K562 (cell line): ENCODE measurements at regions not wholly inside any gene's neighbourhood (a gene's known extent, or its start where the extent isn't known, plus 50 kb on each side); places are given as distances from the start of the nearest gene placed in this dataset.
"Not testable (repeated sequence)": the region's sequence is repeated elsewhere in the genome, so short reads cannot be mapped to it uniquely, and the experiment has no call there.

Experiments used
- ATAC-seq: fragments of 200-7000 bp; cut with Tn5 transposase; 3 replicates; pipeline ENCODE4 v1.9.1; 2020; ENCODE audit warnings: moderate library complexity
- BruUV-seq: library from RNA; stranded (reverse); fragments of 400-500 nt; replicated peaks from 2 replicates; lab custom pipeline; 2021; lab: Mats Ljungman, UMichigan
- CTCF ChIA-PET: fragments of 300-600 bp; formaldehyde crosslinking; extraction: SDS; loops from one replicate; lab custom pipeline; 2021; ENCODE audit warnings: low intra/inter-chr PET ratio; lab: Yijun Ruan, JAX
- POLR2A ChIA-PET: fragments of 300-600, 350-650 bp; sonication (Branson Sonifier 250); formaldehyde crosslinking; extraction: SDS; loops from one replicate; lab custom pipeline; 2021; ENCODE audit warnings: antibody characterized with exemption, inconsistent platforms; lab: Yijun Ruan, JAX
- DNase-seq, 4 experiments: peaks; one replicate each; pipeline versions ENCODE4 v3.0.0 to v3.0.0-alpha.2; 2011 to 2018; ENCODE audit warnings: low spot score in 3 of 4, mixed read lengths in 3 of 4; ENCODE audit errors: extremely low read depth in 1 of 4
- FAIRE-seq: peaks from 2 replicates; lab custom pipeline; 2011; peaks lifted over from hg19 to GRCh38; lab: Jason Lieb, UNC
- H2AFZ ChIP-seq: 2 replicates; pipeline ENCODE4 v1.6.0; 2011; ENCODE audit warnings: low read depth, low read length, control low read depth, inconsistent platforms
- H3K27ac ChIP-seq: fragments of 200-600 bp; 3 replicates; pipeline ENCODE4 v1.8.0; 2011; ENCODE audit warnings: low read depth, mild to moderate bottlenecking, control low read depth, inconsistent platforms, low read length, moderate library complexity, mixed read lengths; ENCODE audit errors: extremely low read depth
- H3K27me3 ChIP-seq, 2 experiments: fragments of 300-600 bp in 1 of 2; 2 replicates in 1 of 2; 3 replicates in 1 of 2; pipeline versions ENCODE4 v1.6.0 to v1.8.0; 2011; ENCODE audit warnings: inconsistent platforms in 2 of 2, low read length in 2 of 2, mild to moderate bottlenecking in 1 of 2, mixed read lengths in 1 of 2, moderate library complexity in 1 of 2; ENCODE audit not compliant: control insufficient read depth in 2 of 2, insufficient read depth in 2 of 2
- H3K36me3 ChIP-seq: fragments of 300-600 bp; 3 replicates; pipeline ENCODE4 v1.8.0; 2011; ENCODE audit warnings: mild to moderate bottlenecking, low read length, inconsistent platforms; ENCODE audit not compliant: control insufficient read depth, insufficient read depth
- H3K4me1 ChIP-seq, 2 experiments: fragments of 200-600 bp in 1 of 2; replicated peaks in 1 of 2; 2 replicates in 1 of 2; 3 replicates in 1 of 2; pipeline versions ENCODE4 v1.5.1 to v1.8.0; 2011; ENCODE audit warnings: inconsistent platforms in 2 of 2, low read length in 2 of 2, mild to moderate bottlenecking in 1 of 2, mixed read lengths in 1 of 2, moderate library complexity in 1 of 2; ENCODE audit not compliant: control insufficient read depth in 2 of 2, insufficient read depth in 2 of 2
- H3K4me2 ChIP-seq: 2 replicates; pipeline ENCODE4 v1.6.1; 2011; ENCODE audit warnings: low read length, control low read depth, inconsistent platforms, mixed read lengths; ENCODE audit not compliant: insufficient read depth
- H3K4me3 ChIP-seq: fragments of 200-600 bp; sonication (generic), shearing (Covaris generic); 2 replicates; pipeline ENCODE4 v1.5.1; 2016; ENCODE audit warnings: control low read depth, inconsistent platforms
- H3K79me2 ChIP-seq: fragments of 200-600 bp; 3 replicates; pipeline ENCODE4 v1.8.0; 2011; ENCODE audit warnings: low read length, inconsistent platforms; ENCODE audit not compliant: control insufficient read depth, insufficient read depth
- H3K9ac ChIP-seq, 2 experiments: 2 replicates each; pipeline versions ENCODE4 v1.6.0 to v1.6.1; 2011; ENCODE audit warnings: low read depth in 2 of 2, low read length in 2 of 2, control low read depth in 1 of 2, inconsistent platforms in 1 of 2, mild to moderate bottlenecking in 1 of 2, mixed read lengths in 1 of 2; ENCODE audit not compliant: insufficient read depth in 1 of 2
- H3K9me1 ChIP-seq: one replicate; pipeline ENCODE4 v1.6.0; 2011; ENCODE audit warnings: inconsistent platforms, mild to moderate bottlenecking, low read length, moderate library complexity; ENCODE audit not compliant: control insufficient read depth, insufficient read depth
- H3K9me3 ChIP-seq: replicated peaks from 2 replicates; pipeline ENCODE4 v1.5.1; 2011; ENCODE audit warnings: low read depth, low read length, inconsistent platforms; ENCODE audit not compliant: control insufficient read depth, insufficient read depth
- H4K20me1 ChIP-seq: replicated peaks from 2 replicates; pipeline ENCODE4 v1.6.1; 2011; ENCODE audit warnings: low read length, inconsistent platforms, mixed read lengths; ENCODE audit not compliant: control insufficient read depth, insufficient read depth
- HDAC2 ChIP-seq: fragments of 450-650 bp; IDR thresholded peaks from 2 replicates; pipeline ENCODE4 v1.6.1; 2016; ENCODE audit warnings: mild to moderate bottlenecking
- KLF10 ChIP-seq: fragments of 250-450 bp; sonication (Bioruptor Pico); IDR thresholded peaks from 2 replicates; pipeline ENCODE4 v1.6.1; 2021; ENCODE audit warnings: matching md5 sums
- ZNF174 ChIP-seq: fragments of 250-450 bp; sonication (Bioruptor Pico); IDR thresholded peaks from 2 replicates; pipeline ENCODE4 v1.4.0; 2020; ENCODE audit warnings: mild to moderate bottlenecking
- WGBS: fragments of 100-300 bp; shearing (Covaris generic); methylation state at CpG from one replicate; pipeline ENCODE4 v1.1.6; 2016; ENCODE audit warnings: low coverage, mixed read lengths; ENCODE audit not compliant: insufficient coverage; ENCODE audit errors: missing lambda C conversion rate; 5-methylcytosine and 5-hydroxymethylcytosine counted together
- in situ Hi-C: fragments of 300-500 bp; cut with MboI; formaldehyde crosslinking; loops from 4 replicates; pipeline ENCODE4 v1.15.0; 2018; ENCODE audit warnings: inconsistent platforms, mixed read lengths
- intact Hi-C: fragments of 100-400 bp; cut with micrococcal nuclease; formaldehyde crosslinking; loops from 2 replicates; pipeline ENCODE4 v1.14.2; 2022
- TF ChIP-seq, protein P1 (sequence below): fragments of 150-350 bp; conservative IDR thresholded peaks from 2 replicates; pipeline ENCODE4 v1.6.1; 2014; ENCODE audit warnings: low read length

DNA sequence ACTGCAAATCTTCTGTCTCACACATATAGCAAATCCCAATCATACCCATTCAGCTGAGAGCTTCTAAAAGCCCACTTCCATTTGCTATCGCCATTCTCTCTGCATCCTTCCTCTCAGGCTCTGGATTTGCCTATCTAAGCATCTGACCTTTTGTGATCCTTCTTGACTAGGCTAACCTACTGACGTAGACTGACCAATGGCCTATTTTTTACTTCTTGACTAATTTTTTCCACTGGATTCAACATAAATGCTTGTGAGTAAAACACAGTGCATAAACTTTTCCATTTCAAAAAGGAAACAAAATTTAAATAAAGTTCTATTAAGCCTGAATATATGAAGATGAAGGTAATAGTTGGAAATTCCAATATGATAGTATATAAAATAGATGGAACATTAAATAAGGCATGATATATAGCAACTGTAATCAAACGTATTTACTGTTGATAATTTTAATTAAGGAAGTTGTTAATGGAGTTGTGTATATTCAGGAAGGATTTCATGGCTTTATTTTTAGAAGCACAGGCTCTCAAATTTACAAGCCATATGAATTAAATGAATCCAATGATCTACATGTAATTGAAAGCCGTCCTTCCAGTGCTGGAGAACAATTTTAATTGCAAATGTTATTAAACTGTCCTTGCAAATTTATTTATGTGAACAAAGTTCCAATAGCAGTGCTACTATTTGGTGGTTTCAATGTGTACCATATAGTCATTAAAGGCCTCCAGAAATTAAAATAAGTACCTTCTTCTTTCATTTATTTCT, 918.4 kb downstream of the SORCS3 start (continued):
- TF ChIP-seq, protein P1, sequence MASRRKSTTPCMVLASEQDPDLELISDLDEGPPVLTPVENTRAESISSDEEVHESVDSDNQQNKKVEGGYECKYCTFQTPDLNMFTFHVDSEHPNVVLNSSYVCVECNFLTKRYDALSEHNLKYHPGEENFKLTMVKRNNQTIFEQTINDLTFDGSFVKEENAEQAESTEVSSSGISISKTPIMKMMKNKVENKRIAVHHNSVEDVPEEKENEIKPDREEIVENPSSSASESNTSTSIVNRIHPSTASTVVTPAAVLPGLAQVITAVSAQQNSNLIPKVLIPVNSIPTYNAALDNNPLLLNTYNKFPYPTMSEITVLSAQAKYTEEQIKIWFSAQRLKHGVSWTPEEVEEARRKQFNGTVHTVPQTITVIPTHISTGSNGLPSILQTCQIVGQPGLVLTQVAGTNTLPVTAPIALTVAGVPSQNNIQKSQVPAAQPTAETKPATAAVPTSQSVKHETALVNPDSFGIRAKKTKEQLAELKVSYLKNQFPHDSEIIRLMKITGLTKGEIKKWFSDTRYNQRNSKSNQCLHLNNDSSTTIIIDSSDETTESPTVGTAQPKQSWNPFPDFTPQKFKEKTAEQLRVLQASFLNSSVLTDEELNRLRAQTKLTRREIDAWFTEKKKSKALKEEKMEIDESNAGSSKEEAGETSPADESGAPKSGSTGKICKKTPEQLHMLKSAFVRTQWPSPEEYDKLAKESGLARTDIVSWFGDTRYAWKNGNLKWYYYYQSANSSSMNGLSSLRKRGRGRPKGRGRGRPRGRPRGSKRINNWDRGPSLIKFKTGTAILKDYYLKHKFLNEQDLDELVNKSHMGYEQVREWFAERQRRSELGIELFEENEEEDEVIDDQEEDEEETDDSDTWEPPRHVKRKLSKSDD = no peak
- TF ChIP-seq KLF10 (no peak), ZNF174 (no peak), HDAC2 (no peak)

- intact Hi-C loops, H3K9ac ChIP-seq, H3K27ac ChIP-seq, H4K20me1 ChIP-seq, H2AFZ ChIP-seq, H3K27me3 ChIP-seq, POLR2A ChIA-PET, BruUV-seq, in situ Hi-C loops, H3K36me3 ChIP-seq, ATAC-seq, FAIRE-seq, H3K4me1 ChIP-seq, H3K4me2 ChIP-seq, DNase-seq, H3K9me3 ChIP-seq, H3K4me3 ChIP-seq, CTCF ChIA-PET, H3K9me1 ChIP-seq, H3K79me2 ChIP-seq: not testable (repeated sequence)
- no CpG with 5 or more reads among the region's 13 CpGs for whole genome bisulfite sequencing
Measured at GRCh38 chr10:105550453-105550852, 909.4 kb downstream of the SORCS3 start.
